WTC11 (cell line): ENCODE measurements at regions not wholly inside any gene's neighbourhood (a gene's known extent, or its start where the extent isn't known, plus 50 kb on each side); places are given as distances from the start of the nearest gene placed in this dataset.

Experiments used
- ATAC-seq: fragments of 200-7000 bp; cut with Tn5 transposase; 2 replicates; pipeline ENCODE4 v1.10.0; 2021; ENCODE audit warnings: mild to moderate bottlenecking, moderate library complexity
- CTCF ChIA-PET: fragments of 300-600 bp; sonication (Branson Sonifier 250); formaldehyde crosslinking; loops from one replicate; lab custom pipeline; 2021; ENCODE audit warnings: antibody characterized with exemption; lab: Charles Lee
- POLR2A ChIA-PET: fragments of 350-600 bp; sonication (Branson Sonifier 250); formaldehyde crosslinking; loops from one replicate; lab custom pipeline; 2021; ENCODE audit warnings: antibody characterized with exemption; lab: Charles Lee
- DNase-seq: peaks from one replicate; pipeline ENCODE4 v3.0.0; 2021; ENCODE audit warnings: low spot score
- H3K27ac Mint-ChIP-seq: 2 replicates; pipeline ENCODE4 v1.8.0; 2021; ENCODE audit warnings: mixed read lengths
- H3K27me3 Mint-ChIP-seq: 2 replicates; pipeline ENCODE4 v1.8.0; 2021; ENCODE audit warnings: low read depth, mild to moderate bottlenecking, moderate library complexity, mixed read lengths
- H3K36me3 Mint-ChIP-seq: 2 replicates; pipeline ENCODE4 v1.8.0; 2021; ENCODE audit warnings: mixed read lengths
- H3K4me1 Mint-ChIP-seq: 2 replicates; pipeline ENCODE4 v1.8.0; 2022; ENCODE audit warnings: mixed read lengths
- H3K4me3 Mint-ChIP-seq: 2 replicates; pipeline ENCODE4 v1.8.0; 2021; ENCODE audit warnings: mild to moderate bottlenecking, moderate library complexity, mixed read lengths
- H3K9me3 Mint-ChIP-seq: 2 replicates; pipeline ENCODE4 v1.8.0; 2021; ENCODE audit warnings: mixed read lengths
- ATF1 ChIP-seq: sonication (generic); formaldehyde crosslinking; IDR thresholded peaks from 2 replicates; pipeline ENCODE4 v1.8.1; 2023; ENCODE audit warnings: mild to moderate bottlenecking, moderate library complexity, missing genetic modification reagents
- ATF3 ChIP-seq: sonication (generic); formaldehyde crosslinking; conservative IDR thresholded peaks from 2 replicates; pipeline ENCODE4 v1.8.1; 2022; ENCODE audit warnings: mild to moderate bottlenecking, missing genetic modification reagents
- CBFB ChIP-seq: sonication (generic); formaldehyde crosslinking; IDR thresholded peaks from 2 replicates; pipeline ENCODE4 v1.8.1; 2022; ENCODE audit warnings: mild to moderate bottlenecking, low read depth, missing genetic modification reagents
- CTCF ChIP-seq: fragments of 200-600 bp; IDR thresholded peaks from 2 replicates; pipeline ENCODE4 v1.8.0; 2022; ENCODE audit warnings: antibody characterized with exemption
- ETV6 ChIP-seq: sonication (generic); formaldehyde crosslinking; IDR thresholded peaks from 2 replicates; pipeline ENCODE4 v1.8.1; 2022; ENCODE audit warnings: mild to moderate bottlenecking, missing genetic modification reagents
- JAZF1 ChIP-seq: fragments of 250-450 bp; sonication (Bioruptor Pico); IDR thresholded peaks from 2 replicates; pipeline ENCODE4 v1.9.0; 2021; ENCODE audit warnings: moderate library complexity, mild to moderate bottlenecking, inconsistent platforms
- MXD4 ChIP-seq: fragments of 250-450 bp; sonication (Bioruptor Pico); IDR thresholded peaks from 2 replicates; pipeline ENCODE4 v1.8.0; 2021; ENCODE audit warnings: mild to moderate bottlenecking, moderate library complexity, borderline replicate concordance
- PREB ChIP-seq: sonication (generic); formaldehyde crosslinking; IDR thresholded peaks from 2 replicates; pipeline ENCODE4 v1.8.1; 2022; ENCODE audit warnings: mild to moderate bottlenecking, missing genetic modification reagents, moderate library complexity, borderline replicate concordance
- RELA ChIP-seq: sonication (generic); formaldehyde crosslinking; IDR thresholded peaks from 2 replicates; pipeline ENCODE4 v1.8.1; 2022; ENCODE audit warnings: missing genetic modification reagents, mild to moderate bottlenecking, borderline replicate concordance
- SMAD4 ChIP-seq: sonication (generic); formaldehyde crosslinking; IDR thresholded peaks from 2 replicates; pipeline ENCODE4 v1.8.0; 2022; ENCODE audit warnings: mild to moderate bottlenecking, missing genetic modification reagents
- TEAD1 ChIP-seq: sonication (generic); formaldehyde crosslinking; IDR thresholded peaks from 2 replicates; pipeline ENCODE4 v1.8.0; 2022; ENCODE audit warnings: mild to moderate bottlenecking, missing genetic modification reagents
- USF1 ChIP-seq: sonication (generic); formaldehyde crosslinking; IDR thresholded peaks from 2 replicates; pipeline ENCODE4 v1.8.0; 2022; ENCODE audit warnings: mild to moderate bottlenecking, missing genetic modification reagents
- ZBTB21 ChIP-seq: sonication (generic); formaldehyde crosslinking; IDR thresholded peaks from 2 replicates; pipeline ENCODE4 v1.8.1; 2023; ENCODE audit warnings: mild to moderate bottlenecking, missing genetic modification reagents, borderline replicate concordance
- ZNF138 ChIP-seq: sonication (generic); formaldehyde crosslinking; conservative IDR thresholded peaks from 2 replicates; pipeline ENCODE4 v1.8.1; 2022; ENCODE audit warnings: mild to moderate bottlenecking, moderate library complexity, missing genetic modification reagents
- ZNF317 ChIP-seq: sonication (generic); formaldehyde crosslinking; IDR thresholded peaks from 2 replicates; pipeline ENCODE4 v1.8.1; 2023; ENCODE audit warnings: low read depth, mild to moderate bottlenecking, moderate library complexity, missing genetic modification reagents, borderline replicate concordance
- ZNF416 ChIP-seq: fragments of 250-450 bp; sonication (Bioruptor Pico); IDR thresholded peaks from 2 replicates; pipeline ENCODE4 v1.9.0; 2021; ENCODE audit warnings: mild to moderate bottlenecking, inconsistent platforms
- TF ChIP-seq, protein P1 (sequence below): fragments of 250-450 bp; sonication (Bioruptor Pico); IDR thresholded peaks from 2 replicates; pipeline ENCODE4 v1.9.0; 2021; ENCODE audit warnings: mild to moderate bottlenecking
- TF ChIP-seq, protein P2 (sequence below): sonication (generic); formaldehyde crosslinking; IDR thresholded peaks from 2 replicates; pipeline ENCODE4 v1.8.1; 2022; ENCODE audit warnings: low read depth, mild to moderate bottlenecking, moderate library complexity, missing genetic modification reagents, borderline replicate concordance
- TF ChIP-seq, protein P3 (sequence below): fragments of 250-450 bp; sonication (Bioruptor Pico); IDR thresholded peaks from 2 replicates; pipeline ENCODE4 v2.1.2; 2022; ENCODE audit warnings: mild to moderate bottlenecking, moderate library complexity

GRCh38 chr1:4303303-4303702 is 351.1 kb upstream of the AJAP1 start (continued):
- no peak for TF ChIP-seq ZNF317
- no peak for TF ChIP-seq PREB (CRISPR knock-in tag)

GRCh38 chr1:4305526-4306301 is 348.7 kb upstream of the AJAP1 start:
- Mint-ChIP-seq H3K9me3 (peaks cover 64% of the 10 kb centered on the region), H3K27ac (no peak overlapping the region), H3K4me1 (no peaks in the 10 kb centered on the region), H3K27me3 (peaks cover 4% of the 10 kb centered on the region), H3K36me3 (peaks cover 73% of the 10 kb centered on the region), H3K4me3 (no peak overlapping the region)
- ATAC-seq (no peak), DNase-seq (no peak)
- ChIA-PET CTCF (no interaction called here), POLR2A (no interaction called here)
- TF ChIP-seq, protein P1, sequence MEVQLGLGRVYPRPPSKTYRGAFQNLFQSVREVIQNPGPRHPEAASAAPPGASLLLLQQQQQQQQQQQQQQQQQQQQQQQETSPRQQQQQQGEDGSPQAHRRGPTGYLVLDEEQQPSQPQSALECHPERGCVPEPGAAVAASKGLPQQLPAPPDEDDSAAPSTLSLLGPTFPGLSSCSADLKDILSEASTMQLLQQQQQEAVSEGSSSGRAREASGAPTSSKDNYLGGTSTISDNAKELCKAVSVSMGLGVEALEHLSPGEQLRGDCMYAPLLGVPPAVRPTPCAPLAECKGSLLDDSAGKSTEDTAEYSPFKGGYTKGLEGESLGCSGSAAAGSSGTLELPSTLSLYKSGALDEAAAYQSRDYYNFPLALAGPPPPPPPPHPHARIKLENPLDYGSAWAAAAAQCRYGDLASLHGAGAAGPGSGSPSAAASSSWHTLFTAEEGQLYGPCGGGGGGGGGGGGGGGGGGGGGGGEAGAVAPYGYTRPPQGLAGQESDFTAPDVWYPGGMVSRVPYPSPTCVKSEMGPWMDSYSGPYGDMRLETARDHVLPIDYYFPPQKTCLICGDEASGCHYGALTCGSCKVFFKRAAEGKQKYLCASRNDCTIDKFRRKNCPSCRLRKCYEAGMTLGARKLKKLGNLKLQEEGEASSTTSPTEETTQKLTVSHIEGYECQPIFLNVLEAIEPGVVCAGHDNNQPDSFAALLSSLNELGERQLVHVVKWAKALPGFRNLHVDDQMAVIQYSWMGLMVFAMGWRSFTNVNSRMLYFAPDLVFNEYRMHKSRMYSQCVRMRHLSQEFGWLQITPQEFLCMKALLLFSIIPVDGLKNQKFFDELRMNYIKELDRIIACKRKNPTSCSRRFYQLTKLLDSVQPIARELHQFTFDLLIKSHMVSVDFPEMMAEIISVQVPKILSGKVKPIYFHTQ (CRISPR knock-in tag) = no peak
- TF ChIP-seq CTCF = no peak
- TF ChIP-seq RELA (CRISPR knock-in tag) = no peak
- no peak for TF ChIP-seq SMAD4 (CRISPR knock-in tag)
- no peak for TF ChIP-seq TEAD1 (CRISPR knock-in tag)
- no peak for TF ChIP-seq ATF3 (CRISPR knock-in tag)
- TF ChIP-seq, protein P2, sequence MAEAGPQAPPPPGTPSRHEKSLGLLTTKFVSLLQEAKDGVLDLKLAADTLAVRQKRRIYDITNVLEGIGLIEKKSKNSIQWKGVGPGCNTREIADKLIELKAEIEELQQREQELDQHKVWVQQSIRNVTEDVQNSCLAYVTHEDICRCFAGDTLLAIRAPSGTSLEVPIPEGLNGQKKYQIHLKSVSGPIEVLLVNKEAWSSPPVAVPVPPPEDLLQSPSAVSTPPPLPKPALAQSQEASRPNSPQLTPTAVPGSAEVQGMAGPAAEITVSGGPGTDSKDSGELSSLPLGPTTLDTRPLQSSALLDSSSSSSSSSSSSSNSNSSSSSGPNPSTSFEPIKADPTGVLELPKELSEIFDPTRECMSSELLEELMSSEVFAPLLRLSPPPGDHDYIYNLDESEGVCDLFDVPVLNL (CRISPR knock-in tag) = no peak
- TF ChIP-seq ZNF138 (CRISPR knock-in tag) = no peak
- TF ChIP-seq MXD4 (CRISPR knock-in tag) = no peak
- TF ChIP-seq CBFB (CRISPR knock-in tag) = no peak
- no peak for TF ChIP-seq PREB (CRISPR knock-in tag)
- no peak for TF ChIP-seq JAZF1 (CRISPR knock-in tag)
- TF ChIP-seq ZNF416 = no peak
- no peak for TF ChIP-seq ETV6
- TF ChIP-seq, protein P3, sequence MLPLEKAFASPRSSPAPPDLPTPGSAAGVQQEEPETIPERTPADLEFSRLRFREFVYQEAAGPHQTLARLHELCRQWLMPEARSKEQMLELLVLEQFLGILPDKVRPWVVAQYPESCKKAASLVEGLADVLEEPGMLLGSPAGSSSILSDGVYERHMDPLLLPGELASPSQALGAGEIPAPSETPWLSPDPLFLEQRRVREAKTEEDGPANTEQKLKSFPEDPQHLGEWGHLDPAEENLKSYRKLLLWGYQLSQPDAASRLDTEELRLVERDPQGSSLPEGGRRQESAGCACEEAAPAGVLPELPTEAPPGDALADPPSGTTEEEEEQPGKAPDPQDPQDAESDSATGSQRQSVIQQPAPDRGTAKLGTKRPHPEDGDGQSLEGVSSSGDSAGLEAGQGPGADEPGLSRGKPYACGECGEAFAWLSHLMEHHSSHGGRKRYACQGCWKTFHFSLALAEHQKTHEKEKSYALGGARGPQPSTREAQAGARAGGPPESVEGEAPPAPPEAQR (CRISPR knock-in tag) = no peak
- no peak for TF ChIP-seq ZNF317
- TF ChIP-seq ZBTB21 = no peak
- no peak for TF ChIP-seq ATF1 (CRISPR knock-in tag)
- TF ChIP-seq USF1 (CRISPR knock-in tag) = no peak
